Kidney epithelial cell (primary cell): ENCODE measurements at regions not wholly inside any gene's neighbourhood (a gene's known extent, or its start where the extent isn't known, plus 50 kb on each side); places are given as distances from the start of the nearest gene placed in this dataset.

Source experiments
- DNase-seq: peaks from one replicate; pipeline ENCODE4 v3.0.0-alpha.2; 2010; ENCODE audit warnings: low read depth
- H3K27me3 ChIP-seq: 2 replicates; pipeline ENCODE4 v1.6.0; 2011; ENCODE audit warnings: low read length; ENCODE audit not compliant: control insufficient read depth, insufficient read depth
- H3K36me3 ChIP-seq: 2 replicates; pipeline ENCODE4 v1.5.1; 2011; ENCODE audit warnings: low read length; ENCODE audit not compliant: control insufficient read depth, insufficient read depth
- H3K4me3 ChIP-seq: 2 replicates; pipeline ENCODE4 v1.5.1; 2011; ENCODE audit warnings: low read depth, mild to moderate bottlenecking, control low read depth, low read length
- CTCF ChIP-seq: IDR thresholded peaks from 2 replicates; pipeline ENCODE4 v1.5.1; 2011; ENCODE audit warnings: mild to moderate bottlenecking, moderate library complexity, low read length, control low read depth, inconsistent platforms; ENCODE audit not compliant: insufficient read depth, poor library complexity, severe bottlenecking

- TF ChIP-seq CTCF, result no peak
- no peak overlapping the region for H3K4me3 ChIP-seq
- no peaks in the 10 kb centered on the region for H3K36me3 ChIP-seq
- H3K27me3 ChIP-seq, result no peaks in the 10 kb centered on the region
- DNase-seq, result no peak
Observed at GRCh38 chr6:40160826-40161225, 226.6 kb upstream of the MOCS1 start.

- no peak for DNase-seq
- TF ChIP-seq CTCF, result no peak
- Histone ChIP-seq H3K36me3 (no peaks in the 10 kb centered on the region), H3K27me3 (no peaks in the 10 kb centered on the region), H3K4me3 (no peak overlapping the region)
Observed at GRCh38 chr6:40159865-40160264, 225.6 kb upstream of the MOCS1 start.

GRCh38 chr6:40152701-40153436, 218.6 kb upstream of the MOCS1 start:
- no peak for TF ChIP-seq CTCF

GRCh38 chr6:40152196-40152595, 217.9 kb upstream of the MOCS1 start:
- H3K36me3 ChIP-seq, result no peaks in the 10 kb centered on the region
- no peak for TF ChIP-seq CTCF
- no peaks in the 10 kb centered on the region for H3K27me3 ChIP-seq
- no peak for DNase-seq
- H3K4me3 ChIP-seq, result no peak overlapping the region

More at GRCh38 chr6:40152701-40153436, 218.6 kb upstream of the MOCS1 start:
- no peak overlapping the region for H3K4me3 ChIP-seq
- DNase-seq, result no peak
- H3K27me3 ChIP-seq, result no peaks in the 10 kb centered on the region
- H3K36me3 ChIP-seq, result no peaks in the 10 kb centered on the region

- Histone ChIP-seq H3K36me3 (no peaks in the 10 kb centered on the region), H3K27me3 (no peaks in the 10 kb centered on the region), H3K4me3 (no peak overlapping the region)
- no peak for DNase-seq
- TF ChIP-seq CTCF, result no peak
Observed at GRCh38 chr6:40148882-40149573, 214.8 kb upstream of the MOCS1 start.
